ENCODE measurements at regions not wholly inside any gene's neighbourhood (a gene's known extent, or its start where the extent isn't known, plus 50 kb on each side); places are given as distances from the start of the nearest gene placed in this dataset.

DNA sequence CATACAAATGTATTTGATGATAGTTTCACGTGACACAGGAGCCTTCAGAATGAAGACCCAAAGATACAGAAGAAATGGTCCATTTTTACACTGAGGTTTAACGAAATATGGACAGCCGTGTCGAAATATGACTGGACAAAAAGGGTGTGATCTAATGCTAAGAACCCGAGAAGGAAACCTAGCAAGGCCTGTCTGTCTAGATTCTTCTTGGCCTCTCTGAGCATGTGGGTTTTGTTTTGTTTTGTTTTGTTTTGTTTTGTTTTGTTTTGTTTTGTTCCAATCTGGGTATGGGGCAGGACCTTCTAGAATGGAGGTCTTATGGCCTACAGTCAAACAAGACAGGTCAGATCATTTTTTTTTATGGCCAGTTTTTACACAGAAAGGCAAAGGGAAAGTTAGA is 242.7 kb upstream of the STT3B start:
- peaks cover 3% of the 10 kb centered on the region for H3K4me1 ChIP-seq
- intact Hi-C loops (cut with DNase I; ENCODE audit: low total_unique reads), result no loop called here
- H3K4me3 ChIP-seq, result no peak overlapping the region
- H3K9me3 ChIP-seq, result no peaks in the 10 kb centered on the region
- no peaks in the 10 kb centered on the region for H3K36me3 ChIP-seq (ENCODE audit: low read depth, missing control alignments)
- H3K27me3 ChIP-seq, result no peaks in the 10 kb centered on the region
- no peak overlapping the region for H3K27ac ChIP-seq
- WGBS, 2 donors, result 92 to 97% methylated on average over 5 of the region's 5 CpGs
- no peak for DNase-seq
- no peak for TF ChIP-seq POLR2A (IDR thresholded peaks at IDR 0.05)

DNA sequence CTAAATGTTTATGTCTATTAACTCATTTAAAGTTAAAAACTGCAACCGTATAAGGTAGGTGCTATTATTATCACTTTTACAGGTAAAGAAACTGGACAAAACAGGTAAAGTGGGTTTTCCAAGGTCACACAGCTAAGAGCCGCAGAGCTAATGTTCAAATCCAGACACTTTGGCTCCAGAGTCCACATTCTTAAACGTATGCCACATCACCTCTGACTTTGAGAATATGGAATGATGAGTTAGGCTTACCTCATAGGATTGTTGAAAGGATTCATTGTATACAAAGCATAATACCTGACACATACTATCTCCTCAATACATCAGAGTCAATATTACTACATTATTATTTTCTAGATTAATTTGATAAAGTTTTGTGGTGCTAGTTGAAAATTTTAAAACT is 240.9 kb upstream of the STT3B start:
- H3K36me3 ChIP-seq (ENCODE audit: low read depth, missing control alignments), result no peaks in the 10 kb centered on the region

DNA sequence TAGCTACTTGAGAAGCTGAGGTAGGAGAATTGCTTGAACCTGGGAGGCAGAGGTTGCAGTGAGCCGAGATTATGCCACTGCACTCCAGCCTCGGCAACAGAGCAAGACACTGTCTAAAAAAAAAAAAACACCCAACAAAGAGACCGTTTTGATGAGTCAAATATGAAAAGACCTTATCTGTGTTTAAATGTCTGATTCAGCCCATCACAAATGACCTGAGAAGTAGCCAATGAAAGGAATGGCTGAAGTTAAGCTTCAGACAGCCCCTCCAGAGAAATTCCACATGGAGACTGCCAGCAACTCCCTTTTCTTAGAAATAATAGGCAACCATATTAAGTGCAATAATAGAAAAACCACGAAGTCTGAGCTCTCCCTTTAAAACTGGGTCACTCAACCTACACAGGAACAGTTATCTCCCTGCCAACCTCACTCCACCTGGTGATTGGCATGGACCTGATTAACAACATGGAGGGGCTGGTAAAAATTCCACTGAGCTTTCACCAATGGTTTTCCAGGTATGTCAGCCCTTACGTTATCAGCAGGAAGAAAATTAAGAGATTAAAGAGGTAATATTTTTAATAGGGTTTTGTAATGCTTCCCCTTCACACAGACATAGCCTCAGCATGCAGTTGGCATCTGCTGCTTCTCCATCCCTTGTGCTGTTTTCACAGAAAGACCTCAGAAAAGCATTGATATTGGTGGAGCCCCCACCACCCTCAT is 238.1 kb upstream of the STT3B start:
- no peak for DNase-seq
- TF ChIP-seq, protein P1, sequence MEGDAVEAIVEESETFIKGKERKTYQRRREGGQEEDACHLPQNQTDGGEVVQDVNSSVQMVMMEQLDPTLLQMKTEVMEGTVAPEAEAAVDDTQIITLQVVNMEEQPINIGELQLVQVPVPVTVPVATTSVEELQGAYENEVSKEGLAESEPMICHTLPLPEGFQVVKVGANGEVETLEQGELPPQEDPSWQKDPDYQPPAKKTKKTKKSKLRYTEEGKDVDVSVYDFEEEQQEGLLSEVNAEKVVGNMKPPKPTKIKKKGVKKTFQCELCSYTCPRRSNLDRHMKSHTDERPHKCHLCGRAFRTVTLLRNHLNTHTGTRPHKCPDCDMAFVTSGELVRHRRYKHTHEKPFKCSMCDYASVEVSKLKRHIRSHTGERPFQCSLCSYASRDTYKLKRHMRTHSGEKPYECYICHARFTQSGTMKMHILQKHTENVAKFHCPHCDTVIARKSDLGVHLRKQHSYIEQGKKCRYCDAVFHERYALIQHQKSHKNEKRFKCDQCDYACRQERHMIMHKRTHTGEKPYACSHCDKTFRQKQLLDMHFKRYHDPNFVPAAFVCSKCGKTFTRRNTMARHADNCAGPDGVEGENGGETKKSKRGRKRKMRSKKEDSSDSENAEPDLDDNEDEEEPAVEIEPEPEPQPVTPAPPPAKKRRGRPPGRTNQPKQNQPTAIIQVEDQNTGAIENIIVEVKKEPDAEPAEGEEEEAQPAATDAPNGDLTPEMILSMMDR (IDR thresholded peaks at IDR 0.05), result no peak
- no peak for TF ChIP-seq POLR2A (IDR thresholded peaks at IDR 0.05)

More for the DNA sequence above, 240.9 kb upstream of the STT3B start:
- H3K9me3 ChIP-seq, result no peaks in the 10 kb centered on the region
- TF ChIP-seq, protein P1 (IDR thresholded peaks at IDR 0.05), result no peak
- TF ChIP-seq POLR2A (IDR thresholded peaks at IDR 0.05), result no peak
- 93 to 94% methylated on average over 3 of the region's 3 CpGs for WGBS, 2 donors
- intact Hi-C loops (cut with DNase I; ENCODE audit: low total_unique reads), result no loop called here
- no peak overlapping the region for H3K27ac ChIP-seq
- no peaks in the 10 kb centered on the region for H3K27me3 ChIP-seq
- DNase-seq, result no peak
- peaks cover 3% of the 10 kb centered on the region for H3K4me1 ChIP-seq
- H3K4me3 ChIP-seq, result no peak overlapping the region

DNA sequence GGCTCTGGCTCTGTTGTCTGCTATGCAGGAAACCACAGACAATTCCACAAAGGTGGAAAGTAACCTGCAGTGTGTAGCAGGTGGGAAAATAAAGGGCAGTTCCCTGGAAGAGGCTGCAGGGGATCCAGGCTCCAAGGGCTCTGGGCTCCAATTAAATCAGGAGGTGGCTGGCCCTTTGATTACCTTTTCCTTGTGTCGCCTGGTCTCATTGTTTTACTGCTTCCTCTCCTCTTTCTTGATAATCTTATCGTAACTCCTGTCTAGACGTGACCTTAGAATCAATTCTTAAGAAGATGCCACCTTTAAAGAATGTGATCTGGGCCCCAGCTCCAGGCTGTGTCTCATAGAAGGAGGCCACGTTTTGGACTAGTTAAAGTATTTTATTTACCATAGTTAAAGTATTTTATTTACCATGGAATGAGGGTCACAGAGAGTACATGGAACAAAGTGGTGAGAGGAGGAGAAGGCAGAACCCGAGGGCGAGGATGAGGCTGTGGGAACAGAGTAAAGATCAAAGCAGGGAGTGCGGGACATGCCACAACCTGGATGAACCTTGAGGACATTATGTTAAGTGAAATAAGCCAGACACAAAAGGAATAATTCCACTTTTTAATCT is 237.5 kb upstream of the STT3B start:
- no peak for DNase-seq
- Histone ChIP-seq H3K36me3 (ENCODE audit: low read depth, missing control alignments) (no peaks in the 10 kb centered on the region), H3K4me3 (no peak overlapping the region), H3K9me3 (no peaks in the 10 kb centered on the region), H3K4me1 (no peaks in the 10 kb centered on the region), H3K27ac (no peak overlapping the region), H3K27me3 (no peaks in the 10 kb centered on the region)
- no peak for TF ChIP-seq POLR2A (IDR thresholded peaks at IDR 0.05)
- TF ChIP-seq, protein P1 (IDR thresholded peaks at IDR 0.05), result no peak
- 76 to 80% methylated on average over 7 of the region's 7 CpGs for WGBS, 2 donors
- intact Hi-C loops (cut with DNase I; ENCODE audit: low total_unique reads), result no loop called here

More for the DNA sequence above, 238.1 kb upstream of the STT3B start:
- WGBS, 2 donors, result 70 to 74% methylated on average over 5 of the region's 5 CpGs
- intact Hi-C loops (cut with DNase I; ENCODE audit: low total_unique reads), result no loop called here
- H3K27ac ChIP-seq, result no peak overlapping the region
- no peaks in the 10 kb centered on the region for H3K9me3 ChIP-seq
- H3K4me1 ChIP-seq, result no peaks in the 10 kb centered on the region
- no peaks in the 10 kb centered on the region for H3K36me3 ChIP-seq (ENCODE audit: low read depth, missing control alignments)
- no peak overlapping the region for H3K4me3 ChIP-seq
- H3K27me3 ChIP-seq, result no peaks in the 10 kb centered on the region

DNA sequence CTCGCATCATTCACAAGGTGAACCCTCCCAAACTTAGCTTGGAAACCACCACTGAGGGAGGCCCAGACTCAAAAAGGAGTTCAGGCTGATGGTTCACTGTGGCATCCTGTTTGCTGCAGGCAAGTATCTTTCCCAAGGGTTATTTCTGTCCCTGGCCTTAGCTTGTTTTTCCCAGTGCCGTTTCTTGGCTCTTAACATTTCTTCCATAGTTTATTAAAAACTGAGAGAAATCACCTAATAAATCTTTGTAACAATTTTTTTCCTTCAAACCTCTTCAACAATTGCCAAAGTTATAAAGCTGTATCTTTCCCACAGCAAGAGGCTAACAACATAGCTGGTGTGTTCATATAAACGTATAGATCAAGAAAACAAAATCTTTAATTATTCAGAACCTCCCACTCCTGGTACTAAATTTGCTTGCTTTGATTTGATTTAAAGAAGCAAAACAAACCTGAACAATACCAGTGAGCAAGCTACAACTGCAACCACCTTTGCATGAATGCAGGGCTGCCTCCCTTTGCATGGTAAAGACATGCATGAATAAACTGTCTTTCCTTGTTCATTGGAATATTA is 234.9 kb upstream of the STT3B start:
- no peak overlapping the region for H3K27ac ChIP-seq
- 86 to 90% methylated on average over 3 of the region's 3 CpGs for WGBS, 2 donors
- DNase-seq, result no peak

More for the DNA sequence above, 234.9 kb upstream of the STT3B start:
- H3K4me1 ChIP-seq, result no peaks in the 10 kb centered on the region
- H3K9me3 ChIP-seq, result no peaks in the 10 kb centered on the region
- H3K27me3 ChIP-seq, result no peaks in the 10 kb centered on the region
- no peak for TF ChIP-seq POLR2A (IDR thresholded peaks at IDR 0.05)
- TF ChIP-seq, protein P1 (IDR thresholded peaks at IDR 0.05), result no peak
- intact Hi-C loops (cut with DNase I; ENCODE audit: low total_unique reads), result no loop called here
- H3K36me3 ChIP-seq (ENCODE audit: low read depth, missing control alignments), result no peaks in the 10 kb centered on the region
- no peak overlapping the region for H3K4me3 ChIP-seq
